H1 (cell line): ENCODE measurements at regions not wholly inside any gene's neighbourhood (a gene's known extent, or its start where the extent isn't known, plus 50 kb on each side); places are given as distances from the start of the nearest gene placed in this dataset.

ENCODE experiments used
- ASH2L ChIP-seq: fragments of 200-600, 300-600 bp; sonication (generic); IDR thresholded peaks from one replicate; pipeline ENCODE4 v1.7.1; 2017; ENCODE audit warnings: low read length
- CTBP2 ChIP-seq: IDR thresholded peaks from 2 replicates; pipeline ENCODE4 v1.7.0; 2011; ENCODE audit warnings: borderline replicate concordance, mild to moderate bottlenecking, moderate library complexity, mixed read lengths, low read length; ENCODE audit not compliant: insufficient read depth, insufficient read length
- EGR1 ChIP-seq: IDR thresholded peaks from 2 replicates; pipeline ENCODE4 v1.6.1; 2011; ENCODE audit warnings: low read depth, low read length, borderline replicate concordance
- JUND ChIP-seq: IDR thresholded peaks from 2 replicates; pipeline ENCODE4 v1.6.1; 2011; ENCODE audit warnings: mild to moderate bottlenecking, improper control_type of control experiment, low read length
- KDM5A ChIP-seq: fragments of 200-600 bp; IDR thresholded peaks from 2 replicates; pipeline ENCODE4 v1.7.1; 2012; ENCODE audit warnings: mild to moderate bottlenecking, low read length, inconsistent platforms, mixed read lengths
- RFX5 ChIP-seq: IDR thresholded peaks from 2 replicates; pipeline ENCODE4 v1.6.1; 2011; ENCODE audit warnings: low read depth, low read length, improper control_type of control experiment, borderline replicate concordance
- SP4 ChIP-seq: IDR thresholded peaks from 2 replicates; pipeline ENCODE4 v1.6.1; 2012; ENCODE audit warnings: low read length, inconsistent platforms
- TF ChIP-seq, protein P1 (sequence below): fragments of 300-600 bp; sonication (generic); IDR thresholded peaks from 2 replicates; pipeline ENCODE4 v1.7.1; 2012; ENCODE audit warnings: low read length, moderate library complexity, mild to moderate bottlenecking, inconsistent platforms; ENCODE audit not compliant: insufficient replicate concordance

DNA sequence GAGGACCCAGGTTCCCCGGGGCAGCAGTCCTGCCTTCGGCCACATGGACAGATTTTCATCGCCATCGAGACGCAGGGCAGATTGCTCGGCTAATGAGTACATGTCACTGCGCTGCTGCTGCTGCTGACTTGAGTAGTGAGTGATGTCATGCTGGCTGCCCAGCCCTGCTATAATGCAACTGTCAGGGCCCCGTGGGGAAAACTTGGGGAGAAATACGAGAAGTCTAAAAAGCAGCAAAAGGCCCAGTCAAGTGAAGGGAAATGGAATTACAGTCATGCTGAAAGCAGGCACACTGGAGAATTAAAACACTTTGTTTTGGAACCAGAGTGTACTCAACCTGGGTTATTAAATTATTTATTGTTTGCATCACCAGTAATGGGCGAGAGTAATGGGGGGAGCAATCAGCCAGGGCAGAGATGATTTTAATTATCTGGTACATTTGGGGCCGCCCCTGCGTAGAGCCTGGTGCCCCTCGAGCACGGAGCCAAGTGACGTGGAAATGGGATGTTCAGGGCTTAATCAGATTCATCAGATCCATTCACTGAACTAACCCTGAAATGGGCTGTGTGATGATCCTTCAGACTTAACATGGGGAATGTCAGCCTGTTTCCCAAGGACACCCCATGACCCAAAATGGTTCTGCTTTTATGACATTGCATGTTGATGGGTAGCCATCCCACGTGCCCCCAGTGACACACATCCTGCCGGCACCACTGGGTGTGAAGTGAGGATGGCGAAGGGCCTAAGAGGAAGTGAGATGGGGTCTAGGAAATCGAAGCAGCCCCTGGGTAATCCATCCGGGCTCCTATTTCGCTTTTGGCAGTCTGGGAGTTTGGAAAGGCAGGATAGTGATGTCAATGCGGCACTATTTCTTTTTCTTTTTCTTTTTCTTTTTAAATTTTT, 241.6 kb upstream of the CADM1 start (continued):
- TF ChIP-seq CTBP2 (no peak), KDM5A (no peak), RFX5 (no peak), EGR1 (no peak), SP4 (no peak), JUND (no peak), ASH2L (no peak)
- TF ChIP-seq, protein P1, sequence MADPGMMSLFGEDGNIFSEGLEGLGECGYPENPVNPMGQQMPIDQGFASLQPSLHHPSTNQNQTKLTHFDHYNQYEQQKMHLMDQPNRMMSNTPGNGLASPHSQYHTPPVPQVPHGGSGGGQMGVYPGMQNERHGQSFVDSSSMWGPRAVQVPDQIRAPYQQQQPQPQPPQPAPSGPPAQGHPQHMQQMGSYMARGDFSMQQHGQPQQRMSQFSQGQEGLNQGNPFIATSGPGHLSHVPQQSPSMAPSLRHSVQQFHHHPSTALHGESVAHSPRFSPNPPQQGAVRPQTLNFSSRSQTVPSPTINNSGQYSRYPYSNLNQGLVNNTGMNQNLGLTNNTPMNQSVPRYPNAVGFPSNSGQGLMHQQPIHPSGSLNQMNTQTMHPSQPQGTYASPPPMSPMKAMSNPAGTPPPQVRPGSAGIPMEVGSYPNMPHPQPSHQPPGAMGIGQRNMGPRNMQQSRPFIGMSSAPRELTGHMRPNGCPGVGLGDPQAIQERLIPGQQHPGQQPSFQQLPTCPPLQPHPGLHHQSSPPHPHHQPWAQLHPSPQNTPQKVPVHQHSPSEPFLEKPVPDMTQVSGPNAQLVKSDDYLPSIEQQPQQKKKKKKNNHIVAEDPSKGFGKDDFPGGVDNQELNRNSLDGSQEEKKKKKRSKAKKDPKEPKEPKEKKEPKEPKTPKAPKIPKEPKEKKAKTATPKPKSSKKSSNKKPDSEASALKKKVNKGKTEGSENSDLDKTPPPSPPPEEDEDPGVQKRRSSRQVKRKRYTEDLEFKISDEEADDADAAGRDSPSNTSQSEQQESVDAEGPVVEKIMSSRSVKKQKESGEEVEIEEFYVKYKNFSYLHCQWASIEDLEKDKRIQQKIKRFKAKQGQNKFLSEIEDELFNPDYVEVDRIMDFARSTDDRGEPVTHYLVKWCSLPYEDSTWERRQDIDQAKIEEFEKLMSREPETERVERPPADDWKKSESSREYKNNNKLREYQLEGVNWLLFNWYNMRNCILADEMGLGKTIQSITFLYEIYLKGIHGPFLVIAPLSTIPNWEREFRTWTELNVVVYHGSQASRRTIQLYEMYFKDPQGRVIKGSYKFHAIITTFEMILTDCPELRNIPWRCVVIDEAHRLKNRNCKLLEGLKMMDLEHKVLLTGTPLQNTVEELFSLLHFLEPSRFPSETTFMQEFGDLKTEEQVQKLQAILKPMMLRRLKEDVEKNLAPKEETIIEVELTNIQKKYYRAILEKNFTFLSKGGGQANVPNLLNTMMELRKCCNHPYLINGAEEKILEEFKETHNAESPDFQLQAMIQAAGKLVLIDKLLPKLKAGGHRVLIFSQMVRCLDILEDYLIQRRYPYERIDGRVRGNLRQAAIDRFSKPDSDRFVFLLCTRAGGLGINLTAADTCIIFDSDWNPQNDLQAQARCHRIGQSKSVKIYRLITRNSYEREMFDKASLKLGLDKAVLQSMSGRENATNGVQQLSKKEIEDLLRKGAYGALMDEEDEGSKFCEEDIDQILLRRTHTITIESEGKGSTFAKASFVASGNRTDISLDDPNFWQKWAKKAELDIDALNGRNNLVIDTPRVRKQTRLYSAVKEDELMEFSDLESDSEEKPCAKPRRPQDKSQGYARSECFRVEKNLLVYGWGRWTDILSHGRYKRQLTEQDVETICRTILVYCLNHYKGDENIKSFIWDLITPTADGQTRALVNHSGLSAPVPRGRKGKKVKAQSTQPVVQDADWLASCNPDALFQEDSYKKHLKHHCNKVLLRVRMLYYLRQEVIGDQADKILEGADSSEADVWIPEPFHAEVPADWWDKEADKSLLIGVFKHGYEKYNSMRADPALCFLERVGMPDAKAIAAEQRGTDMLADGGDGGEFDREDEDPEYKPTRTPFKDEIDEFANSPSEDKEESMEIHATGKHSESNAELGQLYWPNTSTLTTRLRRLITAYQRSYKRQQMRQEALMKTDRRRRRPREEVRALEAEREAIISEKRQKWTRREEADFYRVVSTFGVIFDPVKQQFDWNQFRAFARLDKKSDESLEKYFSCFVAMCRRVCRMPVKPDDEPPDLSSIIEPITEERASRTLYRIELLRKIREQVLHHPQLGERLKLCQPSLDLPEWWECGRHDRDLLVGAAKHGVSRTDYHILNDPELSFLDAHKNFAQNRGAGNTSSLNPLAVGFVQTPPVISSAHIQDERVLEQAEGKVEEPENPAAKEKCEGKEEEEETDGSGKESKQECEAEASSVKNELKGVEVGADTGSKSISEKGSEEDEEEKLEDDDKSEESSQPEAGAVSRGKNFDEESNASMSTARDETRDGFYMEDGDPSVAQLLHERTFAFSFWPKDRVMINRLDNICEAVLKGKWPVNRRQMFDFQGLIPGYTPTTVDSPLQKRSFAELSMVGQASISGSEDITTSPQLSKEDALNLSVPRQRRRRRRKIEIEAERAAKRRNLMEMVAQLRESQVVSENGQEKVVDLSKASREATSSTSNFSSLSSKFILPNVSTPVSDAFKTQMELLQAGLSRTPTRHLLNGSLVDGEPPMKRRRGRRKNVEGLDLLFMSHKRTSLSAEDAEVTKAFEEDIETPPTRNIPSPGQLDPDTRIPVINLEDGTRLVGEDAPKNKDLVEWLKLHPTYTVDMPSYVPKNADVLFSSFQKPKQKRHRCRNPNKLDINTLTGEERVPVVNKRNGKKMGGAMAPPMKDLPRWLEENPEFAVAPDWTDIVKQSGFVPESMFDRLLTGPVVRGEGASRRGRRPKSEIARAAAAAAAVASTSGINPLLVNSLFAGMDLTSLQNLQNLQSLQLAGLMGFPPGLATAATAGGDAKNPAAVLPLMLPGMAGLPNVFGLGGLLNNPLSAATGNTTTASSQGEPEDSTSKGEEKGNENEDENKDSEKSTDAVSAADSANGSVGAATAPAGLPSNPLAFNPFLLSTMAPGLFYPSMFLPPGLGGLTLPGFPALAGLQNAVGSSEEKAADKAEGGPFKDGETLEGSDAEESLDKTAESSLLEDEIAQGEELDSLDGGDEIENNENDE = no peak
- TF ChIP-seq, all 59 proteins: peak for 0
